Esophagus (tissue), 2 donors: ENCODE measurements at regions not wholly inside any gene's neighbourhood (a gene's known extent, or its start where the extent isn't known, plus 50 kb on each side); places are given as distances from the start of the nearest gene placed in this dataset.

Experiments used
- H3K27ac ChIP-seq, 2 donors: one replicate each; pipeline ENCODE4 v1.5.1; 2013; ENCODE audit warnings: low read depth in 2 of 2, mild to moderate bottlenecking in 2 of 2, inconsistent platforms in 1 of 2, low read length in 1 of 2, moderate library complexity in 1 of 2
- H3K27me3 ChIP-seq, 2 donors: one replicate each; pipeline ENCODE4 v1.6.1; 2013; ENCODE audit warnings: low read length in 2 of 2, control low read depth in 1 of 2, mild to moderate bottlenecking in 1 of 2; ENCODE audit not compliant: insufficient read depth in 2 of 2, control insufficient read depth in 1 of 2
- H3K36me3 ChIP-seq, 2 donors: one replicate each; pipeline ENCODE4 v1.6.1; 2013; ENCODE audit warnings: low read length in 1 of 2; ENCODE audit not compliant: control insufficient read depth in 2 of 2, insufficient read depth in 2 of 2
- H3K4me1 ChIP-seq, 2 donors: one replicate each; pipeline ENCODE4 v1.6.1; 2013; ENCODE audit warnings: low read length in 1 of 2; ENCODE audit not compliant: control insufficient read depth in 2 of 2, insufficient read depth in 2 of 2
- H3K4me3 ChIP-seq, 2 donors: one replicate each; pipeline ENCODE4 v1.5.1; 2013; ENCODE audit warnings: low read length in 2 of 2, mild to moderate bottlenecking in 2 of 2, low read depth in 1 of 2, moderate library complexity in 1 of 2
- H3K9me3 ChIP-seq, 2 donors: one replicate each; pipeline ENCODE4 v1.6.1; 2013; ENCODE audit warnings: mild to moderate bottlenecking in 2 of 2, low read depth in 1 of 2, low read length in 1 of 2, moderate library complexity in 1 of 2; ENCODE audit not compliant: control insufficient read depth in 2 of 2, insufficient read depth in 1 of 2
- WGBS, 2 donors: extraction: QIAGEN DNeasy Blood & Tissue Kit; methylation state at CpG; one replicate each; pipeline ENCODE4 v1.1.7; 2013; 5-methylcytosine and 5-hydroxymethylcytosine counted together
- donor health status: healthy with polysubstance abuse.
- donor health status: Bipolar disorder and iron deficiency.

- H3K27ac ChIP-seq, result no peak overlapping the region
- no peaks in the 10 kb centered on the region for H3K36me3 ChIP-seq
- H3K4me3 ChIP-seq, result no peak overlapping the region
- H3K4me1 ChIP-seq, result no peaks in the 10 kb centered on the region
- WGBS, 2 donors, result 92 to 93% methylated on average over 10 of the region's 10 CpGs
- H3K27me3 ChIP-seq, result no peaks in the 10 kb centered on the region
- H3K9me3 ChIP-seq, result no peaks in the 10 kb centered on the region
Observed at GRCh38 chr19:29086646-29087045, 126.3 kb downstream of the UQCRFS1 start.

GRCh38 chr19:29086182-29086581 is 126.8 kb downstream of the UQCRFS1 start:
- no peaks in the 10 kb centered on the region for H3K36me3 ChIP-seq
- WGBS, 2 donors, result 71 to 89% methylated on average over 7 of the region's 7 CpGs
- no peak overlapping the region for H3K27ac ChIP-seq
- no peaks in the 10 kb centered on the region for H3K9me3 ChIP-seq
- no peaks in the 10 kb centered on the region for H3K27me3 ChIP-seq
- H3K4me1 ChIP-seq, result no peaks in the 10 kb centered on the region
- no peak overlapping the region for H3K4me3 ChIP-seq

GRCh38 chr19:29085630-29086029 is 127.3 kb downstream of the UQCRFS1 start:
- Histone ChIP-seq H3K36me3 (no peaks in the 10 kb centered on the region), H3K27me3 (no peaks in the 10 kb centered on the region), H3K27ac (no peak overlapping the region), H3K9me3 (no peaks in the 10 kb centered on the region), H3K4me3 (no peak overlapping the region), H3K4me1 (no peaks in the 10 kb centered on the region)
- WGBS, 2 donors, result 71 to 73% methylated on average over 3 of the region's 3 CpGs

GRCh38 chr19:29085206-29085605 is 127.7 kb downstream of the UQCRFS1 start:
- Histone ChIP-seq H3K9me3 (no peaks in the 10 kb centered on the region), H3K36me3 (no peaks in the 10 kb centered on the region), H3K4me1 (no peaks in the 10 kb centered on the region), H3K27me3 (no peaks in the 10 kb centered on the region), H3K4me3 (no peak overlapping the region), H3K27ac (no peak overlapping the region)
- 70 to 86% methylated on average over 5 of the region's 5 CpGs for WGBS, 2 donors

- H3K4me1 ChIP-seq, result no peaks in the 10 kb centered on the region
- WGBS, 2 donors, result 69% methylated on average over 9 of the region's 9 CpGs
- no peaks in the 10 kb centered on the region for H3K36me3 ChIP-seq
- no peaks in the 10 kb centered on the region for H3K9me3 ChIP-seq
- H3K4me3 ChIP-seq, result no peak overlapping the region
- H3K27ac ChIP-seq, result no peak overlapping the region
- H3K27me3 ChIP-seq, result no peaks in the 10 kb centered on the region
Observed at GRCh38 chr19:29084266-29084665, 128.7 kb downstream of the UQCRFS1 start.

- H3K9me3 ChIP-seq, result no peaks in the 10 kb centered on the region
- no peak overlapping the region for H3K27ac ChIP-seq
- 68 to 77% methylated on average over 6 of the region's 6 CpGs for WGBS, 2 donors
- no peaks in the 10 kb centered on the region for H3K27me3 ChIP-seq
- H3K36me3 ChIP-seq, result no peaks in the 10 kb centered on the region
- H3K4me1 ChIP-seq, result no peaks in the 10 kb centered on the region
- H3K4me3 ChIP-seq, result no peak overlapping the region
Observed at GRCh38 chr19:29083863-29084262, 129.1 kb downstream of the UQCRFS1 start.

GRCh38 chr19:29079356-29080032 is 133.5 kb downstream of the UQCRFS1 start:
- no peak overlapping the region for H3K27ac ChIP-seq
- no peaks in the 10 kb centered on the region for H3K27me3 ChIP-seq
- H3K9me3 ChIP-seq, result no peaks in the 10 kb centered on the region
- 76 to 77% methylated on average over 14 of the region's 14 CpGs for WGBS, 2 donors
- peaks cover 0 to 3% of the 10 kb centered on the region in 2 donors for H3K4me1 ChIP-seq
- H3K36me3 ChIP-seq, result no peaks in the 10 kb centered on the region
- no peak overlapping the region for H3K4me3 ChIP-seq

- Histone ChIP-seq H3K4me3 (no peak overlapping the region), H3K36me3 (no peaks in the 10 kb centered on the region), H3K27me3 (no peaks in the 10 kb centered on the region), H3K27ac (no peak overlapping the region), H3K4me1 (peaks cover 0 to 3% of the 10 kb centered on the region in 2 donors), H3K9me3 (peaks cover 0 to 2% of the 10 kb centered on the region in 2 donors)
- WGBS, 2 donors, result 85 to 86% methylated on average over 4 of the region's 4 CpGs
Observed at GRCh38 chr19:29076963-29077362, 136.0 kb downstream of the UQCRFS1 start.

- H3K36me3 ChIP-seq, result no peaks in the 10 kb centered on the region
- WGBS, 2 donors, result 64 to 71% methylated on average over 4 of the region's 4 CpGs
- no peaks in the 10 kb centered on the region for H3K27me3 ChIP-seq
Observed at GRCh38 chr19:29076161-29076560, 136.8 kb downstream of the UQCRFS1 start.

GRCh38 chr19:29075149-29075548 is 137.8 kb downstream of the UQCRFS1 start:
- Histone ChIP-seq H3K36me3 (no peaks in the 10 kb centered on the region), H3K27me3 (no peaks in the 10 kb centered on the region), H3K4me3 (no peak overlapping the region), H3K4me1 (peaks cover 0 to 3% of the 10 kb centered on the region in 2 donors), H3K27ac (no peak overlapping the region), H3K9me3 (peaks cover 0 to 2% of the 10 kb centered on the region in 2 donors)
- 72 to 80% methylated on average over 2 of the region's 2 CpGs for WGBS, 2 donors

More at GRCh38 chr19:29076161-29076560, 136.8 kb downstream of the UQCRFS1 start:
- no peak overlapping the region for H3K4me3 ChIP-seq
- no peak overlapping the region for H3K27ac ChIP-seq
- peaks cover 0 to 3% of the 10 kb centered on the region in 2 donors for H3K4me1 ChIP-seq
- peaks cover 0 to 2% of the 10 kb centered on the region in 2 donors for H3K9me3 ChIP-seq
